ENCODE measurements at regions not wholly inside any gene's neighbourhood (a gene's known extent, or its start where the extent isn't known, plus 50 kb on each side); places are given as distances from the start of the nearest gene placed in this dataset.

DNA sequence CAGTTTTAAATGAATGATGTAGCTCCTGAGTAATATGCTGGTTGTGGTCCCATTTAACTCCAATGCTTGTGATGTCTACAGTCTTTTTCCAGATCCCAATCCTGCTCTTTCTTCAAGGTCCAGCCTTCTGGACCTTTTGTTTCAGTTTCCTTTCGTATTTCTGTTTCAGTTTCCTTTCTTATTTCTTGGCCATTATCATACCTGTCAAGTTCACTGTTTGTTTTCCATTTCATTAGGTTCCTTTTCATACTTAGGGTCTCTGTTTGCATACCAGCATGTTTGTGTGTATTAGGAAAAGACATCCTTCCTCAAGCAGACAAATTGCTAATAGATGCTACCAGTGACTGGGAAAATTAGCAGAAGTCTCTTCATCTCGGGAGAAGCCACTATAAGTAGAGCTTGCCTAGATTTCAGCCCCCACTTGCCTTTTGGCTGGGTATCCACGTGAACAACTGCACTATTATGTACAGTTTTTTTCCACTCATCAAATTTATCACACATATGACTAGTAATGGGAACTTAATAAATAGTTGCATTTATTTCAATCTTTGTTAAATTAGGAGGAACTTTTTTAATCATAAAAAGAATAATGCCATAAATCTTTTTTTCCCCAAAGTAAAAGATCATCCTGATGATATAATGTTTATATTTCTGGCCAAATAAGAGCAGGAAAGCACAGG, 583.4 kb downstream of the BCKDHB start:
- Histone ChIP-seq H3K4me1 (ENCODE audit: control insufficient read depth, insufficient read depth, low read length) (no peaks in the 10 kb centered on the region), H3K27me3 (ENCODE audit: control insufficient read depth, insufficient read depth, low read length) (no peaks in the 10 kb centered on the region), H3K9ac (ENCODE audit: low read depth, low read length) (no peak overlapping the region), H3K36me3 (ENCODE audit: control insufficient read depth, insufficient read depth, low read length) (no peaks in the 10 kb centered on the region), H3K4me3 (ENCODE audit: low read depth, low read length) (no peak overlapping the region), H3K9me3 (ENCODE audit: control insufficient read depth, insufficient read depth, low read length) (no peaks in the 10 kb centered on the region)

GRCh38 chr6:80679992-80680391, 573.5 kb downstream of the BCKDHB start:
- H3K4me1 ChIP-seq (ENCODE audit: control insufficient read depth, insufficient read depth, low read length), result no peaks in the 10 kb centered on the region
- no peaks in the 10 kb centered on the region for H3K27me3 ChIP-seq (ENCODE audit: control insufficient read depth, insufficient read depth, low read length)
- no peak overlapping the region for H3K9ac ChIP-seq (ENCODE audit: low read depth, low read length)
- no peaks in the 10 kb centered on the region for H3K36me3 ChIP-seq (ENCODE audit: control insufficient read depth, insufficient read depth, low read length)
- no peak overlapping the region for H3K4me3 ChIP-seq (ENCODE audit: low read depth, low read length)
- no peaks in the 10 kb centered on the region for H3K9me3 ChIP-seq (ENCODE audit: control insufficient read depth, insufficient read depth, low read length)

DNA sequence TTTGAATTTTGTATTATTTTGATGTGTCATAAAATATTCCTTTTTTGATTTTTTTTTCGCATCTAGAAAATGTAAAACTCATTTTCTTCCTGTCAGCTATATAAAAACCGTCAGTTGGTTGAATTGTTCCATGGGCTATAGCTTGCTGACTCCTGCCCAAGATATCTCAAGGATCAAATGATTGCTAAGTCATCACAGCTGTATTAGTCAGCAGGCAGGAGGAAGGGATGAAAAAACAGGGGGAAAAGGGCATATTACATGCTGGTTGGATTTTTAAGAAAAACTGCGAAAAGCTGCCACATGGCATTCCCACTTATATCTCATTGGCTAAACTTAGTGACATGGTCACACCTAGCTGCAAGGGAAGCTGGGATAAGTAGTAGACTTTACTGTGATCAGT, 569.9 kb downstream of the BCKDHB start:
- Histone ChIP-seq H3K9me3 (ENCODE audit: control insufficient read depth, insufficient read depth, low read length) (no peaks in the 10 kb centered on the region), H3K9ac (ENCODE audit: low read depth, low read length) (no peak overlapping the region), H3K27me3 (ENCODE audit: control insufficient read depth, insufficient read depth, low read length) (no peaks in the 10 kb centered on the region), H3K36me3 (ENCODE audit: control insufficient read depth, insufficient read depth, low read length) (no peaks in the 10 kb centered on the region), H3K4me3 (ENCODE audit: low read depth, low read length) (no peak overlapping the region), H3K4me1 (ENCODE audit: control insufficient read depth, insufficient read depth, low read length) (no peaks in the 10 kb centered on the region)

GRCh38 chr6:80674669-80675068, 568.2 kb downstream of the BCKDHB start:
- H3K9ac ChIP-seq (ENCODE audit: low read depth, low read length), result no peak overlapping the region
- H3K27me3 ChIP-seq (ENCODE audit: control insufficient read depth, insufficient read depth, low read length), result no peaks in the 10 kb centered on the region
- H3K4me1 ChIP-seq (ENCODE audit: control insufficient read depth, insufficient read depth, low read length), result no peaks in the 10 kb centered on the region
- H3K4me3 ChIP-seq (ENCODE audit: low read depth, low read length), result no peak overlapping the region
- H3K36me3 ChIP-seq (ENCODE audit: control insufficient read depth, insufficient read depth, low read length), result no peaks in the 10 kb centered on the region
- H3K9me3 ChIP-seq (ENCODE audit: control insufficient read depth, insufficient read depth, low read length), result no peaks in the 10 kb centered on the region

DNA sequence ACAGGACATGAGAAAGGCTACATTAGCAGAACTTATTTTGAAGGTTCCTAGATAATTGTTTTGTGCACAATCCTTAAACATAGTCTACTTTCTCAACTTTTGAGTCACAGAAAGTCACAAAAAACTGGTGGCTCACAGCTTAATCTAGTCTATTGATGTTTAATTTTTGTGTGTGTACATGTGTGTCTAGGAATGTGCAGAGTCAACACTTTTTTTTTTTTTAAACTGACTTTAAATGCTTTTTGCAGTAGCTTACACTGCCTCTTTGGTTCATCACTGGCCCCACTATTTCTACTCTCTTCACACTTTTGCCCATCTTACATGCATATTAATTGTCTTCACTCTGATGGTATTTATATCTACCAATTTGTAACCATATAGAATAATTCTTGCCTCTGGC, 566.9 kb downstream of the BCKDHB start:
- no peaks in the 10 kb centered on the region for H3K27me3 ChIP-seq (ENCODE audit: control insufficient read depth, insufficient read depth, low read length)
- no peaks in the 10 kb centered on the region for H3K9me3 ChIP-seq (ENCODE audit: control insufficient read depth, insufficient read depth, low read length)
- no peak overlapping the region for H3K9ac ChIP-seq (ENCODE audit: low read depth, low read length)
- no peak overlapping the region for H3K4me3 ChIP-seq (ENCODE audit: low read depth, low read length)
- no peaks in the 10 kb centered on the region for H3K36me3 ChIP-seq (ENCODE audit: control insufficient read depth, insufficient read depth, low read length)
- H3K4me1 ChIP-seq (ENCODE audit: control insufficient read depth, insufficient read depth, low read length), result no peaks in the 10 kb centered on the region

DNA sequence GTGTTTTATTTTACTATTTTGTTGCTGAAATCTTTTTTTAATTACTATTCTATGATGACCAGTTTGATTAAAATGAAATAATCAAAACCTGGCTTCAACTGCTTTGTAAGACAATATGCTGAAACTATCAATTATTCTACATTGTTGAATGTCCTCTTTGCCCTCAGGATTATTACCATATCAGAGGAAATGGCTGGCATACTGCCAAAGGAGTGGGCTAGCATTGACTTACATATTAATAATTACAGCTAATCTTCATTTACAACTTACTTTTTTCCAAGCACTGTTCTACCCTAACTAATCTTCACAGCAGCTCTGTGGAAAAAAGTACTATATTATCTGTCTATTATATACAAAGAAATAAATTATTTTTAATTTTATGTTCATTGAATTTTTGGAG, 560.5 kb downstream of the BCKDHB start:
- no peaks in the 10 kb centered on the region for H3K4me1 ChIP-seq (ENCODE audit: control insufficient read depth, insufficient read depth, low read length)
- H3K4me3 ChIP-seq (ENCODE audit: low read depth, low read length), result no peak overlapping the region
- no peaks in the 10 kb centered on the region for H3K9me3 ChIP-seq (ENCODE audit: control insufficient read depth, insufficient read depth, low read length)
- no peaks in the 10 kb centered on the region for H3K27me3 ChIP-seq (ENCODE audit: control insufficient read depth, insufficient read depth, low read length)
- no peak overlapping the region for H3K9ac ChIP-seq (ENCODE audit: low read depth, low read length)
- H3K36me3 ChIP-seq (ENCODE audit: control insufficient read depth, insufficient read depth, low read length), result no peaks in the 10 kb centered on the region

- H3K9me3 ChIP-seq (ENCODE audit: control insufficient read depth, insufficient read depth, low read length), result no peaks in the 10 kb centered on the region
- no peaks in the 10 kb centered on the region for H3K27me3 ChIP-seq (ENCODE audit: control insufficient read depth, insufficient read depth, low read length)
- H3K4me1 ChIP-seq (ENCODE audit: control insufficient read depth, insufficient read depth, low read length), result no peaks in the 10 kb centered on the region
- H3K9ac ChIP-seq (ENCODE audit: low read depth, low read length), result no peak overlapping the region
- H3K36me3 ChIP-seq (ENCODE audit: control insufficient read depth, insufficient read depth, low read length), result no peaks in the 10 kb centered on the region
- no peak overlapping the region for H3K4me3 ChIP-seq (ENCODE audit: low read depth, low read length)
These were observed 552.5 kb downstream of the BCKDHB start for GRCh38 chr6:80658926-80659325.

DNA sequence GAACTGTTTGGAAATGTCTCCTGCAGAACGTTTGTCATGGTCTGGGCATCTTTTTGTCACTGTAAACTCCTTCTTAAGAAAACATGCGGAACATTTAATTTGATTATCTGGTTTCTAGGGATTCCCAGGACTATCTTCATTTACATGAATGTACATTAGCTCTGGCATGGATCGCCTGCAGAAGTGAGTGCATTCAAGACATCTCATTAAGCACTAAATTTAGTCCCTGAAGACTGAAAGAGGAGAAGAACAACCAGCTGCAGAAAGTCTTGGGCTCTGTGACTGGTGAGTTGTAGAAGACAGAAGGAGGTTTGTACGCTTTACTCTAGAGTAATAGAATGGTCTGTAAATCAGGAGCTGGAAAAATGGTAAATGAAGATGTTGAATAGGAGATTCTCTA, 540.7 kb downstream of the BCKDHB start:
- no peak overlapping the region for H3K4me3 ChIP-seq (ENCODE audit: low read depth, low read length)
- no peak overlapping the region for H3K9ac ChIP-seq (ENCODE audit: low read depth, low read length)
- H3K36me3 ChIP-seq (ENCODE audit: control insufficient read depth, insufficient read depth, low read length), result no peaks in the 10 kb centered on the region
- no peaks in the 10 kb centered on the region for H3K4me1 ChIP-seq (ENCODE audit: control insufficient read depth, insufficient read depth, low read length)
- H3K9me3 ChIP-seq (ENCODE audit: control insufficient read depth, insufficient read depth, low read length), result no peaks in the 10 kb centered on the region
- no peaks in the 10 kb centered on the region for H3K27me3 ChIP-seq (ENCODE audit: control insufficient read depth, insufficient read depth, low read length)

GRCh38 chr6:80643881-80644280, 537.4 kb downstream of the BCKDHB start:
- no peaks in the 10 kb centered on the region for H3K36me3 ChIP-seq (ENCODE audit: control insufficient read depth, insufficient read depth, low read length)
- no peaks in the 10 kb centered on the region for H3K27me3 ChIP-seq (ENCODE audit: control insufficient read depth, insufficient read depth, low read length)
- H3K9ac ChIP-seq (ENCODE audit: low read depth, low read length), result no peak overlapping the region
- no peaks in the 10 kb centered on the region for H3K9me3 ChIP-seq (ENCODE audit: control insufficient read depth, insufficient read depth, low read length)
- no peak overlapping the region for H3K4me3 ChIP-seq (ENCODE audit: low read depth, low read length)
- no peaks in the 10 kb centered on the region for H3K4me1 ChIP-seq (ENCODE audit: control insufficient read depth, insufficient read depth, low read length)

DNA sequence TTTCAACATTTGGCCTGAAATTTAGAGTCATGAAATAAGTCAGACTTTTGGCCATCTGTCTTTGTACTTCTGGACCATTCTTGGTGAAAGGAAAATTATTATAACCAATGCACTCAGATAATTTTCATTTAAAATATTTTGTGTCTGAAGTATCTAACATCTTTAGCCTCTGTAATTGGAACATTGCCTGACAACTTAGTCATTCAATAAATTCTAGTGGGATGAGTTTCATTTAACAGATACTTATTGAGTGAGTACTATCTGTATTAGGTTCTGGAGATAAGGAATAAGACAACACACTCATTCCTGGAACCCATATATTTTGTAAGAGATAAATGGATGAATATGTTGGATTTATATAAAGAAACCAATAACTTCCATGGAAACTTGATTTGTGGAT, 536.0 kb downstream of the BCKDHB start:
- H3K4me1 ChIP-seq (ENCODE audit: control insufficient read depth, insufficient read depth, low read length), result peaks cover 2% of the 10 kb centered on the region
- no peak overlapping the region for H3K4me3 ChIP-seq (ENCODE audit: low read depth, low read length)
- no peak overlapping the region for H3K9ac ChIP-seq (ENCODE audit: low read depth, low read length)
- no peaks in the 10 kb centered on the region for H3K36me3 ChIP-seq (ENCODE audit: control insufficient read depth, insufficient read depth, low read length)
- no peaks in the 10 kb centered on the region for H3K9me3 ChIP-seq (ENCODE audit: control insufficient read depth, insufficient read depth, low read length)
- no peaks in the 10 kb centered on the region for H3K27me3 ChIP-seq (ENCODE audit: control insufficient read depth, insufficient read depth, low read length)

DNA sequence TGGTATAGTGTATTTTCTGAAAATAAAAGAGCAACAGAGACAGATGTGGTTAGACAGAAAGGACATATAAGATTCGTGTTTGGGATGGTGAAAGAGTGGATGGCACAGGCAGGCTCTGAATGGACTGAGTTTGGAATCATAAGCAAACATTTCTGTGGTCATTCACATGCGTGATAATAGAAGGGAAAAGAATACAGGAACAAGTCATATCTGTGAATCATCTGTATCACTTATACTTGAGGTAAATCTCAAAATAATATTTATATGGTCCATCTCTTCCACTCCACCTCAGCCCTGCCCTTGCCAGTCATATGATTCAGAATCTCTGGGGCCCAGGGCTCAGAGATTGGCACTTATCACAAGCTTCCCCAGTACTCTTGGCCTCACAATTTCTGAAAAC, 535.1 kb downstream of the BCKDHB start:
- H3K9me3 ChIP-seq (ENCODE audit: control insufficient read depth, insufficient read depth, low read length), result no peaks in the 10 kb centered on the region
- no peak overlapping the region for H3K9ac ChIP-seq (ENCODE audit: low read depth, low read length)
- peaks cover 2% of the 10 kb centered on the region for H3K4me1 ChIP-seq (ENCODE audit: control insufficient read depth, insufficient read depth, low read length)
- H3K4me3 ChIP-seq (ENCODE audit: low read depth, low read length), result no peak overlapping the region
- no peaks in the 10 kb centered on the region for H3K27me3 ChIP-seq (ENCODE audit: control insufficient read depth, insufficient read depth, low read length)
- H3K36me3 ChIP-seq (ENCODE audit: control insufficient read depth, insufficient read depth, low read length), result no peaks in the 10 kb centered on the region

GRCh38 chr6:80640176-80640575, 533.7 kb downstream of the BCKDHB start:
- Histone ChIP-seq H3K27me3 (ENCODE audit: control insufficient read depth, insufficient read depth, low read length) (no peaks in the 10 kb centered on the region), H3K9ac (ENCODE audit: low read depth, low read length) (no peak overlapping the region), H3K4me3 (ENCODE audit: low read depth, low read length) (no peak overlapping the region), H3K4me1 (ENCODE audit: control insufficient read depth, insufficient read depth, low read length) (peaks cover 2% of the 10 kb centered on the region), H3K36me3 (ENCODE audit: control insufficient read depth, insufficient read depth, low read length) (no peaks in the 10 kb centered on the region), H3K9me3 (ENCODE audit: control insufficient read depth, insufficient read depth, low read length) (no peaks in the 10 kb centered on the region)
